ENCODE measurements at regions not wholly inside any gene's neighbourhood (a gene's known extent, or its start where the extent isn't known, plus 50 kb on each side); places are given as distances from the start of the nearest gene placed in this dataset.

GRCh38 chr4:53682908-53683307, 91.6 kb upstream of the LNX1 start:
- no peak for DNase-seq

- DNase-seq = no peak
Measured at GRCh38 chr4:53682196-53682595, 90.9 kb upstream of the LNX1 start.

DNA sequence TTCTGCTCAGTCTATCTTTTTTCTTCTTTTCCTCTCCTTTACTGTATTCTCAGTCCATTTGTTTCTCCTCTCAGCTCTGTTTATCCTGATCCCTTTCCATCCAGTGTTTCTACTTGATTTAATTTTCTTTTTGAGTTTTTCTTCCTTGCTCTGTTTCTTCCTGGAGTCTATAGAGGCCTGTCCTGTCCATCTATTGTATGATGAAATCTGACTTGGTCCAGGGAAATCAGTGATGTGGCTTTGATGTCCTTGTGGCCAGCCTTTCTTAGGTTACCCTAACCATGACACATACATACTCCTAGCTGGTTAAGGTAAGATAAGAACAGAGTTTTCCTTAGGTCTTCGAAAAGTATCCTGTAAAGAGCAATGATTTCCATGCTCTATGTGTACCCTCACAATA, 89.3 kb upstream of the LNX1 start:
- DNase-seq = no peak

DNA sequence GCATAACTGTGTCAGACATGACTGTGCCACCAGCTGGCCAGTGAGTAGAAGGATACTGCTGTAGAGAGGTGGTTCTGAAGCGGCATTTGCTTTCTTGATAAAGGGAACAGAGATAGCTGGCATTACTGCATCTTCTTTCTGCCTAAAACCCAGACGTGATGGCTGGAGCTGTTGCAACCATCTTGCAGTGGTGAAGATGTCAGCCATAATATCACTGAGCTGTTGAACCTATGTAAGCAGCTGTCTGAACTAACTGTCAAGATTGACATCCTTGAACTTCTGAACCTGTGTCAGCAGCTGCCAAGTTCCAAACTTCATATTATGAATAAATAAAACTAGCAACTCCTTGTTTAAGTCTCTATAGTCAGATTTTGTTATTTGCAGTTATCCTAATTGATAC, 88.9 kb upstream of the LNX1 start:
- DNase-seq = no peak

- no peak for DNase-seq
Measured at GRCh38 chr4:53676402-53676871, 85.2 kb upstream of the LNX1 start.

GRCh38 chr4:53674903-53675302, 83.6 kb upstream of the LNX1 start:
- DNase-seq = no peak

DNA sequence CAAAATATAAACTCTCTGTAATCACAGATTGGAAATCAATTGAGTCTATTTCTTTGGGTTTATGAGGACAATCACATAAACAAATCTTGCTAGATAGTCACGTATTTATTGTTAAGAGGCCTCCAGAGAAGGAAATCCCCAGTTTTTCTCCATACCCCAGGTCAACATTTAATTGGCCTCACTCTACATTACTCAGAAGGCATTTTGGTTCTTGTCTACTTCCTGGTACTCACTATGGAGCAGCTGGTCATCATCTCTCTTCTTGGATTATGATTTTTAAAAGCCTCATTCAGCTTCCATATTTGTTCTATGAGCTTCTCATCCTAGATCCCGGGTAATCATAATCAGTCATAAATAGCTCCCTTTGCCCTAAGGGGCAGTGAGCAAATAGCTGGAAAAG, 81.6 kb upstream of the LNX1 start:
- no peak for DNase-seq

DNA sequence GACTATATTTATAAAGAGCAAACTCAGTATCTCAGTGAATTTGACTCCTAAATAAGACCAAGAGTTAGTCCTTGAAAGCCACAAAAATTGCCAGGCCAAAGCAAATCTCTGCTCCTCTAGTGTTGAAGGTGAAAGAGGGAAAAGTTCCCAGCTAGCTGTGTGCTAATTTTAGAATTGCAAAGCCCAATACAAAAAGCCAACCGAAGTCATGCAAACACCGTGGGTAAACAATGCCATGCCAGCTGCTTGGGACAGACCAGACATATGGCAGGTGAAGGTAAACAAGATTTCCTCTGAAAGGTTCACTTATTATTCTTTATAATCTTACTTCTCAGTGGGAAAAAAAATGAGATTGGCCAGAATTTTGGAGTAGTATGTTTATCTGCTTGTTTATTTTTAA, 80.5 kb upstream of the LNX1 start:
- DNase-seq = no peak

DNA sequence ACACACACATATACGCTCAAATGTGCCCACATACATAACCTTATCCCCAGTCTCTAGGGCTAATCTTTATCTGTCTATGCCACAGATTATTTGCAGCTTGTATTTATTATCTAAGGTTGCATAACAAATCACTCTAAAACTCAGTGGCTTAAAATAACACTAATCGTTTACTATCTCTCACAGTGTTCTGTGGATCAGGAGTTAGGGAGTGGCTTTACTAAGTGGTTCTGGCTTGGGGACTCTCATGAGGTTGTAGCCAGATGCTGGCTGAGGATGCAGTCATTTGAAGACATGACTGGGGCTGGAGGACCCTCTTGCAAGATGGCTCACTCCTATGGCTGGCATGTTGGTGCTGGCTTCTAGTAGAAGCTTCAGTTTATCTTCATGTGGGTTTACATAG, 68.5 kb upstream of the LNX1 start:
- no peak for DNase-seq

DNA sequence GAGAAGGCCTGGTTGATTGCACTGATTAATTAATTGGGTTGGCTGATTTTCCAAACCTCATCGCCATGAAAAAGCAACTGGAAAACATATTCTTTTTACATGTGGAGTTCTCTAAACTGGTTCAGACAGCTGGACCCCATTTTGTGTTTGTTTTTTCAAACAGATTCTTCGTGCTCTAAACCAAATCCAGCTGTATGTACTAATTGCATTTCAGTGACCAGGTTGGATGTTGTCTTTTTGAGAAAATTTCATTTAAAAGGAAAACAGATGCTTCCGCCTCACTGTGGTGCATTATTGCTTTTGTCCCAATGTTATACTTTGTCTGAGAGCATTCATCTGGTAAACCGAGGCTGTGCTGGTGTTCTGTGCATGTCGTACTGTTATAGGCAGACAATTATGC, 67.8 kb upstream of the LNX1 start:
- no peak for DNase-seq

DNA sequence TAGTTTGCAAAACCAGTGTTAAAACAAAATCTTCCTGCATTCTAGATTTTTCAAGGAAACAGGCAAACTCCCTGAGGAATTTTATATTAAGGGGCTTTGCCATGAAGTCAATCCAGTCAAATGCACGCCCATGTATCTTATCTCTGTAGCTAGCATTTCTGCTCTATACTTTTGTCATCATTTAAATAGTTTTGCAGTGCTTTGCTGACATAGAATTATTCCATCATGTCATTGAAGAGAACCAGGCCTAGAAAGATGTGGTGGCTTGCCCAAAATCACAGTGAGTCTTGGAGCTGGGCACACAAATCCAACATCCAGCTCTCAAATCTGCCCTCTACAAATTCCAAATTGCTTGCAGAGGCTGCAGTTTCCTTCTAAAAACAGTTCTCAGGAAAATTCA, 66.7 kb upstream of the LNX1 start:
- DNase-seq = no peak

DNA sequence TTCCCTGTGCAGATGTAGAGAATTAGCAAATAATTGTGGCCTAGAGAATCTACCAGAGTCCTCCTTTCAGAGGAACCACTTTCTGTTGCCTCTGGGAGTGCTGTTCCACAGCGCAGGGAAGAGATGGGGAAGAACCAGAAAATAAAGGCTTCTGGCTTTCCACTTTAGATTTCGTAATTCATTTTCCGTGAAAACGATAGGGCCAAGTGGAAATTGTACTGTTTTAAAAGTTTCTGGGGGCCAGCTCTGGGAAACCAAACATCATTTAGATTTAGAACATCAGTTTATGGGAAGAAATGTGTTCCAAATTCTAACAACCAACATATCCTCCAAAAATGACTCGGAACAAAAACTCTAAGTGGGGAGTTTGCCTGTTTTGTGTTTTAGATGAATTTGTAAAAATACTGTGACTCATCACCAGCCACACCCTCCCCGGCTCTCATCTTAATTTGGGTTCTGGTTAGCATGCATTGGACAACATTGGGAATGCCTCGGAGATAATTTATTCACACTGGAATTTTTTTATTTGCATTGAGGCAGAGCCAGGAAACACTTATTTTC, 65.2 kb upstream of the LNX1 start:
- no peak for DNase-seq

- DNase-seq = no peak
Measured at GRCh38 chr4:53654300-53654758, 63.0 kb upstream of the LNX1 start.

DNA sequence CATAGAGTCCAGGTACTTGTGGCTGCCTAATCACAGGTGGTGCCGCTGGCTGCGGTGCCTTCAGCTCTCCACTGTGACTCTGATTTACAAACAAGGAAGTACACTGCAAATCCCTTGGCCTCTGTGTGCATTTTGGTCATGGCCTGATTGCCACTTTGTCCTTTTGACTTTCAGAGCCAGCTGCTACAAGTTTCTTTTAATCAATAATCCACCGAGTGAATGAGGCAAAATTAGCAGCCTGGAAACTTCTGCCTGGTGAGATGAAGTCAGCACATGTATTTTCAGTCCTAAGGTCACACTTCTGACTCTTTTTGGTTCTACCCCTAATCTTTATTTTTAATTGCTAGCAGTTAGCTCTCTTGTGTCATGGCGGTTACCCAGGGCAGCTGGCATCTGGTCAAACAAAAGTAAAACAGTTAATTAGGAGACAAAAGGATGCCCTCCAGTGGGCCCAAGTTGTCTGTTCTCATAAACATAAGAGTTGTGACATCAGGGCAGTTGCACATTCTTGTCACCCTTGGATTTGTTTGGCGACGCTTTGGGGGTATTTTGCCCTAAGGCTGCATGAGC, 62.3 kb upstream of the LNX1 start:
- no peak for DNase-seq

- no peak for DNase-seq
Measured at GRCh38 chr4:53651156-53651735, 60.0 kb upstream of the LNX1 start.

DNA sequence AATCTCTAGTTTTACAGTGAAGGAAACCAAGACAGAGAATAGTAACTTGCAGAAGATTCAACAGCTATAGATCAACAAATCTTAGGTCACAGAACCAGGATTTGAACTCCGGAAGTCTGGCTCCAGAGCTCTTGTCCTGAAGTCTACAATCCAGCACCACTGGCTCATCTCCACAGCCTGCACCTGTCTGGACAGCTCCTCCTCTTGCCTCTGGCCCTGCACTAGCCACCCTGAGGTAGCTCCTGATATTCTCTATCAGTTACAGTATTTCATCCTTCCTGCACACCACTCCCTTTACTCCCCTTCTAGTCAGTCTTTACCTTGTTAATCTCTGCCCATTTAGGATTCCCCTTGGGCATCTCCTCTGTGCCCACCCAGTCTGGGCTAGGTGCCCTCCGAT, 58.1 kb upstream of the LNX1 start:
- no peak for DNase-seq

GRCh38 chr4:53647547-53647946, 56.3 kb upstream of the LNX1 start:
- DNase-seq = no peak

DNA sequence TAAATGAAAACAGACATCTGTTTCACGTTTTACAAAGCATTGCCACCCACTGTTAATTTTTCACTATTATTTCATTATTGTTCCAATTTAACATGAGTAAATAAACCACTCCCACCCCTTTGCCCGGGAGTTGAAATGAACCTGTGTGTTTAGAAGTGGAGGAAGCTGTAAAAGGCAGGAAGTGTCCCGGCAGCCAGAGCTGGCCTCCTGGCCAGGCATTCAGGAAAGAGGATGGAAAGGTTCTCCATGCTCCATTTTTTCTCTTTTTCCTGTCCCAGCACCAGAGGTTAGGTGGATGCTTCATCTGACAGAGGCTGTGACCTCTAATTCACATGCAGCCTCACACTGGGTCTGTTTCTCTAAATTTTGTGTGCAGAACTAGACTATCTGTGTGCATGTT, 55.5 kb upstream of the LNX1 start:
- no peak for DNase-seq

GRCh38 chr4:53645108-53645507, 53.8 kb upstream of the LNX1 start:
- DNase-seq = no peak

DNA sequence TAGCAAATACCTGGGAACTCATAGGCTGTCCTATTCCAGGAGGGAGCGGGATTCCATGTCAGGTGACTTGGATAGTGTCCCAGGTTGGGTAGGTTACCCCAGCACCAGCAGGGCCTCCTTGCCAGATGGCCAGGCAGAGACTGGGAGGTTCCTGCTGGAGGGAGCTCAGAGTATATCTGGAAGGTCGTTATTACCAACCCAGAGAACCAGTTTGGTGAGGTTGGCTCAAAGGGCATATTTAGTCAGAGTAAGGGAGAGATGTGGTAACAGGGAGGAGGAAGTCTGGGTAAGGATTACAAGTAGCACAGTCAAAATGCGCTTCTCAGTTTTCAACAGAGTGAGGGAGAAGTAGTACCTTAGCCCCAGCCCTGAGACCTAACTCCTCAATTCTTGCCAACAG, 53.3 kb upstream of the LNX1 start:
- no peak for DNase-seq
